Liver (tissue), 8 donors: ENCODE measurements at regions not wholly inside any gene's neighbourhood (a gene's known extent, or its start where the extent isn't known, plus 50 kb on each side); places are given as distances from the start of the nearest gene placed in this dataset.

Source experiments
- DNase-seq: peaks from one replicate; pipeline ENCODE4 v3.0.0-alpha.2; 2017; ENCODE audit warnings: low spot score
- H3K27ac ChIP-seq, 2 donors: one replicate each; pipeline ENCODE4 v1.7.0; 2013; ENCODE audit warnings: inconsistent platforms in 2 of 2, low read length in 2 of 2, control low read depth in 1 of 2, low read depth in 1 of 2, mild to moderate bottlenecking in 1 of 2
- H3K27me3 ChIP-seq, 4 donors: one replicate each; pipeline versions ENCODE4 v1.6.1 to v1.7.0; 2013; ENCODE audit warnings: low read length in 3 of 4, inconsistent platforms in 1 of 4, mild to moderate bottlenecking in 1 of 4, moderate library complexity in 1 of 4; ENCODE audit not compliant: control insufficient read depth in 4 of 4, insufficient read depth in 4 of 4
- H3K36me3 ChIP-seq, 4 donors: one replicate each; pipeline versions ENCODE4 v1.6.1 to v1.7.0; 2013; ENCODE audit warnings: low read length in 3 of 4, mild to moderate bottlenecking in 3 of 4, low read depth in 1 of 4, moderate library complexity in 1 of 4; ENCODE audit not compliant: control insufficient read depth in 4 of 4, insufficient read depth in 3 of 4
- H3K4me1 ChIP-seq, 4 donors: one replicate each; pipeline versions ENCODE4 v1.6.1 to v1.7.0; 2013; ENCODE audit warnings: low read length in 3 of 4, mild to moderate bottlenecking in 3 of 4, moderate library complexity in 1 of 4; ENCODE audit not compliant: control insufficient read depth in 4 of 4, insufficient read depth in 4 of 4
- H3K4me3 ChIP-seq, 3 donors: one replicate each; pipeline versions ENCODE4 v1.6.1 to v1.7.0; 2013; ENCODE audit warnings: low read length in 3 of 3, control low read depth in 1 of 3, low read depth in 1 of 3, mild to moderate bottlenecking in 1 of 3
- H3K9ac ChIP-seq, 2 donors: one replicate each; pipeline ENCODE4 v1.7.0; 2013; ENCODE audit warnings: low read length in 2 of 2, mild to moderate bottlenecking in 2 of 2, moderate library complexity in 2 of 2, control low read depth in 1 of 2, low read depth in 1 of 2
- H3K9me3 ChIP-seq, 4 donors: one replicate each; pipeline versions ENCODE4 v1.6.1 to v1.7.0; 2013; ENCODE audit warnings: low read length in 3 of 4; ENCODE audit not compliant: control insufficient read depth in 4 of 4
- EGR1 ChIP-seq, 2 donors: IDR thresholded peaks; 2 replicates each; pipeline ENCODE4 v1.6.1; 2016 to 2018; ENCODE audit warnings: antibody characterized with exemption in 2 of 2, low read depth in 2 of 2
- FOXA1 ChIP-seq: IDR thresholded peaks from 2 replicates; pipeline ENCODE4 v1.6.1; 2016; ENCODE audit warnings: antibody characterized with exemption
- FOXA2 ChIP-seq: IDR thresholded peaks from 2 replicates; pipeline ENCODE4 v1.6.1; 2016; ENCODE audit warnings: antibody characterized with exemption
- GABPA ChIP-seq, 2 donors: IDR thresholded peaks in 1 of 2; conservative IDR thresholded peaks in 1 of 2; 2 replicates each; pipeline ENCODE4 v1.6.1; 2016; ENCODE audit warnings: antibody characterized with exemption in 2 of 2, mild to moderate bottlenecking in 1 of 2, moderate library complexity in 1 of 2
- HNF4A ChIP-seq, 2 donors: conservative IDR thresholded peaks; 2 replicates each; pipeline ENCODE4 v1.6.1; 2016; ENCODE audit warnings: antibody characterized with exemption in 2 of 2, mild to moderate bottlenecking in 2 of 2
- HNF4G ChIP-seq: IDR thresholded peaks from 2 replicates; pipeline ENCODE4 v1.6.1; 2016; ENCODE audit warnings: antibody characterized with exemption
- JUND ChIP-seq, 2 donors: IDR thresholded peaks; 2 replicates each; pipeline ENCODE4 v1.6.1; 2016; ENCODE audit warnings: antibody characterized with exemption in 2 of 2
- NR2F2 ChIP-seq: IDR thresholded peaks from 2 replicates; pipeline ENCODE4 v1.6.1; 2016; ENCODE audit warnings: antibody characterized with exemption
- RAD21 ChIP-seq, 2 donors: IDR thresholded peaks; 2 replicates each; pipeline ENCODE4 v1.6.1; 2016; ENCODE audit warnings: antibody characterized with exemption in 2 of 2, mild to moderate bottlenecking in 2 of 2
- REST ChIP-seq: IDR thresholded peaks from 2 replicates; pipeline ENCODE4 v1.6.1; 2016; ENCODE audit warnings: antibody characterized with exemption, mild to moderate bottlenecking
- RXRA ChIP-seq, 2 donors: IDR thresholded peaks; 2 replicates each; pipeline ENCODE4 v1.6.1; 2017 to 2018; ENCODE audit warnings: antibody characterized with exemption in 2 of 2, mild to moderate bottlenecking in 1 of 2
- SP1 ChIP-seq: IDR thresholded peaks from 2 replicates; pipeline ENCODE4 v1.6.1; 2018; ENCODE audit warnings: antibody characterized with exemption, mild to moderate bottlenecking
- TAF1 ChIP-seq: conservative IDR thresholded peaks from 2 replicates; pipeline ENCODE4 v1.6.1; 2016; ENCODE audit warnings: antibody characterized with exemption, mild to moderate bottlenecking
- YY1 ChIP-seq: IDR thresholded peaks from 2 replicates; pipeline ENCODE4 v1.6.1; 2016; ENCODE audit warnings: antibody characterized with exemption, mild to moderate bottlenecking
- WGBS: extraction: QIAGEN DNeasy Blood & Tissue Kit; methylation state at CpG from one replicate; pipeline ENCODE4 v1.1.7; 2013; 5-methylcytosine and 5-hydroxymethylcytosine counted together
- TF ChIP-seq, protein P1 (sequence below): fragments of 150-350 bp; IDR thresholded peaks from 2 replicates; pipeline ENCODE4 v1.5.1; 2017; ENCODE audit warnings: improper control_type of control experiment, low read depth, low read length; ENCODE audit not compliant: missing input control
- TF ChIP-seq, protein P2 (sequence below): IDR thresholded peaks from 2 replicates; pipeline ENCODE4 v1.6.1; 2016; ENCODE audit warnings: antibody characterized with exemption
- TF ChIP-seq, protein P3 (sequence below): IDR thresholded peaks from 2 replicates; pipeline ENCODE4 v1.6.1; 2016; ENCODE audit warnings: antibody characterized with exemption
- donor health status: healthy.
- donor health status: healthy.
- donor health status: healthy.
- donor health status: healthy.
- donor health status: healthy.

DNA sequence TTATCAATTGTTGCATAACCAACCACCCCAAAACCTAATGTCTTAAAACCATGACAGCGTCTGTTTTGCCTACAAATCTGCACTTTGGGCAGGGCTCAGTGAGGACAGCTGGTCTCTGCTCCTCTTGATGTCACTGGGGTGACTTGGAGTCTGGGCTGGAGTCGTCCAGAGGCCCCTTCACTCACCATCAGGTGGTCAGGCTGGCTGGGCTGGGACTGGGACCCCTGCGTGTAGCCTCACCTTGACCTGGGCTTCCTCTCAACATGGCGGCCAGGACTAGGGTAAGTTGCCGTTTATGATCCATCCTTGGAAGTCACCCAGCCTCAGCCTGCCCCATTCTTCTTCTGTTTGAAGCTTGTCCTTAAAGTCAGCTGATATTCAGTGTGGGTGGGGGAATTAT lies 116.8 kb upstream of the NKX1-1 start:
- TF ChIP-seq YY1: no peak
- TF ChIP-seq FOXA2: no peak
- TF ChIP-seq, protein P1, sequence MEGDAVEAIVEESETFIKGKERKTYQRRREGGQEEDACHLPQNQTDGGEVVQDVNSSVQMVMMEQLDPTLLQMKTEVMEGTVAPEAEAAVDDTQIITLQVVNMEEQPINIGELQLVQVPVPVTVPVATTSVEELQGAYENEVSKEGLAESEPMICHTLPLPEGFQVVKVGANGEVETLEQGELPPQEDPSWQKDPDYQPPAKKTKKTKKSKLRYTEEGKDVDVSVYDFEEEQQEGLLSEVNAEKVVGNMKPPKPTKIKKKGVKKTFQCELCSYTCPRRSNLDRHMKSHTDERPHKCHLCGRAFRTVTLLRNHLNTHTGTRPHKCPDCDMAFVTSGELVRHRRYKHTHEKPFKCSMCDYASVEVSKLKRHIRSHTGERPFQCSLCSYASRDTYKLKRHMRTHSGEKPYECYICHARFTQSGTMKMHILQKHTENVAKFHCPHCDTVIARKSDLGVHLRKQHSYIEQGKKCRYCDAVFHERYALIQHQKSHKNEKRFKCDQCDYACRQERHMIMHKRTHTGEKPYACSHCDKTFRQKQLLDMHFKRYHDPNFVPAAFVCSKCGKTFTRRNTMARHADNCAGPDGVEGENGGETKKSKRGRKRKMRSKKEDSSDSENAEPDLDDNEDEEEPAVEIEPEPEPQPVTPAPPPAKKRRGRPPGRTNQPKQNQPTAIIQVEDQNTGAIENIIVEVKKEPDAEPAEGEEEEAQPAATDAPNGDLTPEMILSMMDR: no peak
- TF ChIP-seq RAD21 (IDR thresholded peaks at IDR 0.05): no peak
- TF ChIP-seq, protein P2, sequence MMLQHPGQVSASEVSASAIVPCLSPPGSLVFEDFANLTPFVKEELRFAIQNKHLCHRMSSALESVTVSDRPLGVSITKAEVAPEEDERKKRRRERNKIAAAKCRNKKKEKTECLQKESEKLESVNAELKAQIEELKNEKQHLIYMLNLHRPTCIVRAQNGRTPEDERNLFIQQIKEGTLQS: no peak
- TF ChIP-seq NR2F2: no peak
- no peak for TF ChIP-seq HNF4G
- TF ChIP-seq, protein P3, sequence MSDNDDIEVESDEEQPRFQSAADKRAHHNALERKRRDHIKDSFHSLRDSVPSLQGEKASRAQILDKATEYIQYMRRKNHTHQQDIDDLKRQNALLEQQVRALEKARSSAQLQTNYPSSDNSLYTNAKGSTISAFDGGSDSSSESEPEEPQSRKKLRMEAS: no peak
- no peak for TF ChIP-seq TAF1
- no peak for TF ChIP-seq EGR1 (IDR thresholded peaks at IDR 0.05; ENCODE audit: low read depth in 2 of 2)
- no peak for TF ChIP-seq GABPA (IDR thresholded peaks at IDR 0.05 in 1 of 2, conservative IDR thresholded peaks at IDR 0.05 in 1 of 2)
- no peak for TF ChIP-seq REST
- TF ChIP-seq JUND (IDR thresholded peaks at IDR 0.05): no peak
- TF ChIP-seq SP1: no peak
- TF ChIP-seq FOXA1: no peak
- peaks cover 0 to 7% (median 4%) of the 10 kb centered on the region in 4 donors for H3K27me3 ChIP-seq
- no peak overlapping the region for H3K27ac ChIP-seq
- WGBS: 88% methylated on average over 5 of the region's 5 CpGs
- H3K9me3 ChIP-seq: peaks cover 0 to 3% (median 0%) of the 10 kb centered on the region in 4 donors
- no peaks in the 10 kb centered on the region for H3K36me3 ChIP-seq
- peaks cover 0 to 4% (median 0%) of the 10 kb centered on the region in 4 donors for H3K4me1 ChIP-seq
- no peak for DNase-seq
- H3K4me3 ChIP-seq: no peak overlapping the region
- H3K9ac ChIP-seq: no peak overlapping the region

GRCh38 chr4:1522606-1523005 lies 116.4 kb upstream of the NKX1-1 start:
- Histone ChIP-seq H3K36me3 (no peaks in the 10 kb centered on the region), H3K9me3 (peaks cover 0 to 3% (median 0%) of the 10 kb centered on the region in 4 donors), H3K9ac (no peak overlapping the region), H3K4me3 (no peak overlapping the region), H3K4me1 (peaks cover 0 to 4% (median 0%) of the 10 kb centered on the region in 4 donors), H3K27me3 (peaks cover 0 to 7% (median 4%) of the 10 kb centered on the region in 4 donors), H3K27ac (no peak overlapping the region)
- no peak for TF ChIP-seq JUND (IDR thresholded peaks at IDR 0.05)
- TF ChIP-seq, protein P3: no peak
- no peak for TF ChIP-seq HNF4A (conservative IDR thresholded peaks at IDR 0.05)
- TF ChIP-seq TAF1: no peak
- TF ChIP-seq RXRA (IDR thresholded peaks at IDR 0.05): no peak
- DNase-seq: no peak
- 89% methylated on average over 6 of the region's 6 CpGs for WGBS
